IPS DF 6.9 (cell line): ENCODE measurements at regions not wholly inside any gene's neighbourhood (a gene's known extent, or its start where the extent isn't known, plus 50 kb on each side); places are given as distances from the start of the nearest gene placed in this dataset.

ENCODE experiments used
- DNase-seq: peaks from one replicate; pipeline ENCODE4 v3.0.0-alpha.2; 2013; ENCODE audit warnings: low read depth, low spot score
- H3K27ac ChIP-seq: one replicate; pipeline ENCODE4 v1.5.1; 2013; ENCODE audit warnings: low read length, control low read depth
- H3K27me3 ChIP-seq: 2 replicates; pipeline ENCODE4 v1.6.1; 2013; ENCODE audit warnings: mild to moderate bottlenecking, low read length; ENCODE audit not compliant: control insufficient read depth, insufficient read depth
- H3K36me3 ChIP-seq: 2 replicates; pipeline ENCODE4 v1.6.1; 2013; ENCODE audit warnings: low read length; ENCODE audit not compliant: control insufficient read depth, insufficient read depth
- H3K4me1 ChIP-seq: 2 replicates; pipeline ENCODE4 v1.6.1; 2013; ENCODE audit warnings: low read length; ENCODE audit not compliant: control insufficient read depth, insufficient read depth
- H3K4me3 ChIP-seq: 2 replicates; pipeline ENCODE4 v1.5.1; 2013; ENCODE audit warnings: mild to moderate bottlenecking, low read length
- H3K9me3 ChIP-seq: 2 replicates; pipeline ENCODE4 v1.6.1; 2013; ENCODE audit warnings: low read length, inconsistent platforms; ENCODE audit not compliant: control insufficient read depth, insufficient read depth
- WGBS: extraction: QIAGEN DNeasy Blood & Tissue Kit; methylation state at CpG from one replicate; pipeline ENCODE4 v1.1.7; 2013; ENCODE audit warnings: mixed read lengths, missing lambda C conversion rate; ENCODE audit not compliant: insufficient read length, insufficient coverage; 5-methylcytosine and 5-hydroxymethylcytosine counted together

GRCh38 chr13:107473253-107473652, 742.1 kb downstream of the LIG4 start:
- WGBS: no CpG with 5 or more reads among the region's 4 CpGs
- Histone ChIP-seq H3K4me3 (no peak overlapping the region), H3K27ac (no peak overlapping the region), H3K36me3 (no peaks in the 10 kb centered on the region), H3K4me1 (no peaks in the 10 kb centered on the region), H3K9me3 (no peaks in the 10 kb centered on the region), H3K27me3 (no peaks in the 10 kb centered on the region)
- no peak for DNase-seq

- no peaks in the 10 kb centered on the region for H3K27me3 ChIP-seq
- H3K4me3 ChIP-seq: no peak overlapping the region
- H3K9me3 ChIP-seq: no peaks in the 10 kb centered on the region
- no peaks in the 10 kb centered on the region for H3K36me3 ChIP-seq
- H3K4me1 ChIP-seq: no peaks in the 10 kb centered on the region
- no peak overlapping the region for H3K27ac ChIP-seq
- no peak for DNase-seq
- no CpG with 5 or more reads among the region's 3 CpGs for WGBS
Observed at GRCh38 chr13:107466326-107467099, 748.8 kb downstream of the LIG4 start.

GRCh38 chr13:107462501-107462900, 752.8 kb downstream of the LIG4 start:
- DNase-seq: no peak
- H3K4me1 ChIP-seq: no peaks in the 10 kb centered on the region
- WGBS: no CpG with 5 or more reads among the region's 2 CpGs

GRCh38 chr13:107461751-107462150, 753.6 kb downstream of the LIG4 start:
- no peaks in the 10 kb centered on the region for H3K4me1 ChIP-seq
- WGBS: no CpG with 5 or more reads among the region's 1 CpG
- H3K4me3 ChIP-seq: no peak overlapping the region
- no peak overlapping the region for H3K27ac ChIP-seq
- no peak for DNase-seq
- no peaks in the 10 kb centered on the region for H3K27me3 ChIP-seq
- H3K9me3 ChIP-seq: no peaks in the 10 kb centered on the region
- H3K36me3 ChIP-seq: no peaks in the 10 kb centered on the region

More at GRCh38 chr13:107462501-107462900, 752.8 kb downstream of the LIG4 start:
- H3K9me3 ChIP-seq: no peaks in the 10 kb centered on the region
- no peak overlapping the region for H3K27ac ChIP-seq
- no peaks in the 10 kb centered on the region for H3K27me3 ChIP-seq
- H3K36me3 ChIP-seq: no peaks in the 10 kb centered on the region
- no peak overlapping the region for H3K4me3 ChIP-seq

GRCh38 chr13:107459430-107459829, 755.9 kb downstream of the LIG4 start:
- WGBS: no CpG with 5 or more reads among the region's 3 CpGs
- no peaks in the 10 kb centered on the region for H3K27me3 ChIP-seq
- no peaks in the 10 kb centered on the region for H3K36me3 ChIP-seq
- no peak overlapping the region for H3K27ac ChIP-seq
- H3K9me3 ChIP-seq: no peaks in the 10 kb centered on the region
- DNase-seq: no peak
- no peaks in the 10 kb centered on the region for H3K4me1 ChIP-seq
- no peak overlapping the region for H3K4me3 ChIP-seq

GRCh38 chr13:107458269-107458668, 757.1 kb downstream of the LIG4 start:
- WGBS: no CpG with 5 or more reads among the region's 10 CpGs
- no peak for DNase-seq
- Histone ChIP-seq H3K36me3 (no peaks in the 10 kb centered on the region), H3K27ac (no peak overlapping the region), H3K9me3 (no peaks in the 10 kb centered on the region), H3K4me1 (no peaks in the 10 kb centered on the region), H3K4me3 (no peak overlapping the region), H3K27me3 (no peaks in the 10 kb centered on the region)

GRCh38 chr13:107457686-107458085, 757.6 kb downstream of the LIG4 start:
- no peaks in the 10 kb centered on the region for H3K27me3 ChIP-seq
- H3K4me1 ChIP-seq: no peaks in the 10 kb centered on the region
- no peak overlapping the region for H3K27ac ChIP-seq
- no CpG with 5 or more reads among the region's 2 CpGs for whole genome bisulfite sequencing
- no peak overlapping the region for H3K4me3 ChIP-seq
- H3K36me3 ChIP-seq: no peaks in the 10 kb centered on the region
- H3K9me3 ChIP-seq: no peaks in the 10 kb centered on the region
- DNase-seq: no peak

GRCh38 chr13:107456431-107456830, 758.9 kb downstream of the LIG4 start:
- no peak for DNase-seq
- no peaks in the 10 kb centered on the region for H3K36me3 ChIP-seq
- no peaks in the 10 kb centered on the region for H3K4me1 ChIP-seq
- H3K27ac ChIP-seq: no peak overlapping the region
- no CpG with 5 or more reads among the region's 2 CpGs for WGBS
- no peaks in the 10 kb centered on the region for H3K9me3 ChIP-seq
- H3K4me3 ChIP-seq: no peak overlapping the region
- no peaks in the 10 kb centered on the region for H3K27me3 ChIP-seq

- no CpG with 5 or more reads among the region's 2 CpGs for WGBS
- Histone ChIP-seq H3K27me3 (no peaks in the 10 kb centered on the region), H3K27ac (no peak overlapping the region), H3K4me3 (no peak overlapping the region), H3K4me1 (no peaks in the 10 kb centered on the region), H3K9me3 (no peaks in the 10 kb centered on the region), H3K36me3 (no peaks in the 10 kb centered on the region)
- no peak for DNase-seq
Observed at GRCh38 chr13:107452833-107453232, 762.5 kb downstream of the LIG4 start.

GRCh38 chr13:107450931-107451330, 764.4 kb downstream of the LIG4 start:
- no peaks in the 10 kb centered on the region for H3K4me1 ChIP-seq
- H3K27ac ChIP-seq: no peak overlapping the region
- H3K36me3 ChIP-seq: no peaks in the 10 kb centered on the region
- H3K27me3 ChIP-seq: no peaks in the 10 kb centered on the region
- no peak for DNase-seq
- no peak overlapping the region for H3K4me3 ChIP-seq
- no peaks in the 10 kb centered on the region for H3K9me3 ChIP-seq
- no CpG with 5 or more reads among the region's 10 CpGs for WGBS

- Histone ChIP-seq H3K4me3 (no peak overlapping the region), H3K27me3 (no peaks in the 10 kb centered on the region), H3K36me3 (no peaks in the 10 kb centered on the region), H3K4me1 (no peaks in the 10 kb centered on the region), H3K27ac (no peak overlapping the region), H3K9me3 (no peaks in the 10 kb centered on the region)
- no peak for DNase-seq
- no CpG with 5 or more reads among the region's 6 CpGs for WGBS
Observed at GRCh38 chr13:107450431-107450830, 764.9 kb downstream of the LIG4 start.
